Neutrophil (primary cell): ENCODE measurements at regions not wholly inside any gene's neighbourhood (a gene's known extent, or its start where the extent isn't known, plus 50 kb on each side); places are given as distances from the start of the nearest gene placed in this dataset.

Experiments used
- H3K27ac ChIP-seq: fragments of 200-600 bp; sonication (generic); 2 replicates; pipeline ENCODE4 v1.5.1; 2016; ENCODE audit warnings: mild to moderate bottlenecking, moderate library complexity
- H3K27me3 ChIP-seq: fragments of 200-600 bp; sonication (generic); 2 replicates; pipeline ENCODE4 v1.6.0; 2016; ENCODE audit warnings: mild to moderate bottlenecking
- H3K36me3 ChIP-seq: fragments of 200-600 bp; sonication (generic); 2 replicates; pipeline ENCODE4 v1.5.1; 2017
- H3K4me1 ChIP-seq, 2 experiments: fragments of 200-600 bp in 1 of 2; sonication (generic) in 1 of 2; 1 replicate in 1 of 2; 2 replicates in 1 of 2; pipeline versions ENCODE4 v1.5.1 to v1.6.1; 2013 to 2016; ENCODE audit warnings: low read depth in 1 of 2, low read length in 1 of 2, mild to moderate bottlenecking in 1 of 2, moderate library complexity in 1 of 2; ENCODE audit not compliant: control insufficient read depth in 1 of 2, insufficient read depth in 1 of 2
- H3K4me3 ChIP-seq, 2 experiments: fragments of 200-600 bp in 1 of 2; sonication (generic) in 1 of 2; 1 replicate in 1 of 2; 2 replicates in 1 of 2; pipeline ENCODE4 v1.5.1; 2013 to 2016; ENCODE audit warnings: low read depth in 1 of 2, low read length in 1 of 2, mild to moderate bottlenecking in 1 of 2, moderate library complexity in 1 of 2
- H3K9me3 ChIP-seq: fragments of 200-600 bp; sonication (generic); 2 replicates; pipeline ENCODE4 v1.5.1; 2016
- CTCF ChIP-seq: fragments of 200-600 bp; sonication (generic); IDR thresholded peaks from 2 replicates; pipeline ENCODE4 v1.5.1; 2016; ENCODE audit warnings: antibody characterized with exemption

GRCh38 chr9:105828171-105828570 lies 133.8 kb downstream of the TMEM38B start:
- H3K4me3 ChIP-seq = no peak overlapping the region
- H3K27ac ChIP-seq = no peak overlapping the region
- no peak for TF ChIP-seq CTCF
- H3K9me3 ChIP-seq = no peaks in the 10 kb centered on the region
- no peaks in the 10 kb centered on the region for H3K4me1 ChIP-seq
- H3K27me3 ChIP-seq = no peaks in the 10 kb centered on the region
- H3K36me3 ChIP-seq = no peaks in the 10 kb centered on the region

- Histone ChIP-seq H3K4me1 (no peaks in the 10 kb centered on the region), H3K27me3 (no peaks in the 10 kb centered on the region), H3K36me3 (no peaks in the 10 kb centered on the region), H3K27ac (no peak overlapping the region), H3K9me3 (no peaks in the 10 kb centered on the region), H3K4me3 (no peak overlapping the region)
- TF ChIP-seq CTCF = no peak
Observed at GRCh38 chr9:105828596-105829213, 134.4 kb downstream of the TMEM38B start.

GRCh38 chr9:105830461-105830860 lies 136.1 kb downstream of the TMEM38B start:
- H3K4me3 ChIP-seq = no peak overlapping the region
- TF ChIP-seq CTCF = no peak
- H3K27me3 ChIP-seq = no peaks in the 10 kb centered on the region
- no peak overlapping the region for H3K27ac ChIP-seq
- no peaks in the 10 kb centered on the region for H3K9me3 ChIP-seq
- H3K4me1 ChIP-seq = no peaks in the 10 kb centered on the region
- no peaks in the 10 kb centered on the region for H3K36me3 ChIP-seq

GRCh38 chr9:105832096-105832710 lies 137.9 kb downstream of the TMEM38B start:
- Histone ChIP-seq H3K4me3 (no peak overlapping the region), H3K4me1 (no peaks in the 10 kb centered on the region), H3K36me3 (no peaks in the 10 kb centered on the region), H3K27me3 (no peaks in the 10 kb centered on the region), H3K27ac (no peak overlapping the region), H3K9me3 (no peaks in the 10 kb centered on the region)
- no peak for TF ChIP-seq CTCF

- no peak for TF ChIP-seq CTCF
- no peaks in the 10 kb centered on the region for H3K27me3 ChIP-seq
- no peaks in the 10 kb centered on the region for H3K36me3 ChIP-seq
- no peak overlapping the region for H3K4me3 ChIP-seq
- H3K27ac ChIP-seq = no peak overlapping the region
- no peaks in the 10 kb centered on the region for H3K4me1 ChIP-seq
- no peaks in the 10 kb centered on the region for H3K9me3 ChIP-seq
Observed at GRCh38 chr9:105833271-105833975, 139.1 kb downstream of the TMEM38B start.
